Spleen (tissue), 11 donors: ENCODE measurements at regions not wholly inside any gene's neighbourhood (a gene's known extent, or its start where the extent isn't known, plus 50 kb on each side); places are given as distances from the start of the nearest gene placed in this dataset.

Source experiments
- DNase-seq: peaks from one replicate; pipeline ENCODE4 v3.0.0-alpha.2; 2020
- H3K27ac ChIP-seq, 8 donors: fragments of 200-600 bp; sonication (generic) in 7 of 8; 1 replicate in 4 of 8; 2 replicates in 4 of 8; pipeline versions ENCODE4 v1.5.0 to v1.8.0; 2016 to 2021; ENCODE audit warnings: inconsistent platforms in 4 of 8, mild to moderate bottlenecking in 4 of 8, moderate library complexity in 1 of 8
- H3K27me3 ChIP-seq, 7 donors: fragments of 200-600 bp; sonication (generic) in 6 of 7; replicated peaks in 1 of 7; 1 replicate in 4 of 7; 2 replicates in 3 of 7; pipeline versions ENCODE4 v1.5.0 to v1.8.0; 2016 to 2021; ENCODE audit warnings: inconsistent platforms in 3 of 7, mild to moderate bottlenecking in 1 of 7
- H3K36me3 ChIP-seq, 6 donors: fragments of 200-600 bp; sonication (generic) in 5 of 6; 1 replicate in 4 of 6; 2 replicates in 2 of 6; pipeline versions ENCODE4 v1.5.0 to v1.8.0; 2016 to 2021; ENCODE audit warnings: inconsistent platforms in 2 of 6
- H3K4me1 ChIP-seq, 6 donors: fragments of 200-600 bp; sonication (generic) in 5 of 6; 1 replicate in 3 of 6; 2 replicates in 3 of 6; pipeline versions ENCODE4 v1.5.0 to v1.8.0; 2016 to 2021; ENCODE audit warnings: inconsistent platforms in 3 of 6
- H3K4me3 ChIP-seq, 8 donors: fragments of 200-600 bp; sonication (generic) in 7 of 8; 1 replicate in 4 of 8; 2 replicates in 4 of 8; pipeline versions ENCODE4 v1.5.0 to v1.8.0; 2016 to 2021; ENCODE audit warnings: inconsistent platforms in 4 of 8, mild to moderate bottlenecking in 4 of 8, moderate library complexity in 2 of 8
- H3K9me3 ChIP-seq, 8 donors: fragments of 200-600 bp; sonication (generic) in 7 of 8; 1 replicate in 4 of 8; 2 replicates in 4 of 8; pipeline versions ENCODE4 v1.5.0 to v1.8.0; 2016 to 2021; ENCODE audit warnings: inconsistent platforms in 4 of 8
- CTCF ChIP-seq, 11 experiments: fragments of 200-600 bp in 7 of 11; fragments of 450-650 bp in 4 of 11; sonication (generic) in 4 of 11; IDR thresholded peaks in 8 of 11; conservative IDR thresholded peaks in 3 of 11; 1 replicate in 7 of 11; 2 replicates in 4 of 11; pipeline versions ENCODE4 v1.4.0 to v1.8.0; 2016 to 2021; ENCODE audit warnings: antibody characterized with exemption in 11 of 11, inconsistent platforms in 4 of 11, mild to moderate bottlenecking in 1 of 11
- POLR2A ChIP-seq, 3 donors: fragments of 450-650 bp; IDR thresholded peaks; one replicate each; pipeline ENCODE4 v1.5.1; 2017; ENCODE audit warnings: antibody characterized with exemption in 3 of 3, mild to moderate bottlenecking in 1 of 3
- POLR2AphosphoS5 ChIP-seq, 3 donors: sonication (generic); formaldehyde crosslinking; IDR thresholded peaks; one replicate each; pipeline ENCODE4 v1.5.1; 2017; ENCODE audit warnings: antibody characterized with exemption in 3 of 3
- WGBS, 5 donors: extraction: QIAGEN DNeasy Blood & Tissue Kit in 3 of 5; methylation state at CpG; one replicate each; pipeline versions ENCODE4 v1.1.5 to v1.1.7; 2013 to 2018; 5-methylcytosine and 5-hydroxymethylcytosine counted together
- intact Hi-C: fragments of 100-400 bp; cut with DNase I; formaldehyde crosslinking; loops from one replicate; pipeline ENCODE4 v1.15.0; 2023; ENCODE audit warnings: low total_unique reads
- donor health status: healthy with polysubstance abuse.
- donor health status: DM: no; HTN: no; CAD: no; lungs with moderate emphysema.
- donor health status: DM: no; HTN: no; CAD: no.
- donor health status: Bipolar disorder and iron deficiency.
- donor health status: healthy.
- donor health status: DM: no; HTN: no; CAD: no.
- donor health status: DM: yes; HTN: yes; CAD: no.

- Histone ChIP-seq H3K4me1 (no peaks in the 10 kb centered on the region), H3K4me3 (no peak overlapping the region), H3K36me3 (no peaks in the 10 kb centered on the region), H3K9me3 (peaks cover 0 to 3% (median 0%) of the 10 kb centered on the region in 8 donors), H3K27ac (no peak overlapping the region), H3K27me3 (no peaks in the 10 kb centered on the region)
- intact Hi-C loops = no loop called here
- TF ChIP-seq POLR2AphosphoS5 (IDR thresholded peaks at IDR 0.05) (no peak), POLR2A (IDR thresholded peaks at IDR 0.05) (no peak), CTCF (IDR thresholded peaks at IDR 0.05 in 8 of 11, conservative IDR thresholded peaks at IDR 0.05 in 3 of 11) (no peak)
- no peak for DNase-seq
- WGBS, 5 donors = 48 to 66% (median 56%) methylated on average over 4 of the region's 4 CpGs
Measured at GRCh38 chr4:170391066-170391740, 301.4 kb upstream of the AADAT start.

GRCh38 chr4:170389411-170389810 lies 299.7 kb upstream of the AADAT start:
- H3K4me1 ChIP-seq = no peaks in the 10 kb centered on the region
- intact Hi-C loops = no loop called here
- H3K27me3 ChIP-seq = no peaks in the 10 kb centered on the region
- DNase-seq = no peak
- no peak overlapping the region for H3K4me3 ChIP-seq
- TF ChIP-seq POLR2A (IDR thresholded peaks at IDR 0.05) (no peak), CTCF (IDR thresholded peaks at IDR 0.05 in 8 of 11, conservative IDR thresholded peaks at IDR 0.05 in 3 of 11) (no peak), POLR2AphosphoS5 (IDR thresholded peaks at IDR 0.05) (no peak)
- H3K36me3 ChIP-seq = no peaks in the 10 kb centered on the region
- H3K27ac ChIP-seq = no peak overlapping the region
- WGBS, 5 donors = 46 to 53% (median 48%) methylated on average over 5 of the region's 5 CpGs
- H3K9me3 ChIP-seq = peaks cover 0 to 15% (median 11%) of the 10 kb centered on the region in 8 donors

- no peaks in the 10 kb centered on the region for H3K36me3 ChIP-seq
- 56 to 77% (median 67%) methylated on average over 1 of the region's 1 CpG for WGBS, 5 donors
- no peak for TF ChIP-seq POLR2AphosphoS5 (IDR thresholded peaks at IDR 0.05)
Measured at GRCh38 chr4:170388255-170388654, 298.5 kb upstream of the AADAT start.

GRCh38 chr4:170386971-170387370 lies 297.2 kb upstream of the AADAT start:
- no peak overlapping the region for H3K4me3 ChIP-seq
- H3K4me1 ChIP-seq = no peaks in the 10 kb centered on the region

More at GRCh38 chr4:170388255-170388654, 298.5 kb upstream of the AADAT start:
- H3K27ac ChIP-seq = no peak overlapping the region
- peaks cover 0 to 22% (median 15%) of the 10 kb centered on the region in 8 donors for H3K9me3 ChIP-seq
- intact Hi-C loops = no loop called here
- no peaks in the 10 kb centered on the region for H3K27me3 ChIP-seq
- no peak for DNase-seq
- no peaks in the 10 kb centered on the region for H3K4me1 ChIP-seq
- no peak overlapping the region for H3K4me3 ChIP-seq

More at GRCh38 chr4:170386971-170387370, 297.2 kb upstream of the AADAT start:
- H3K36me3 ChIP-seq = no peaks in the 10 kb centered on the region
- TF ChIP-seq CTCF (IDR thresholded peaks at IDR 0.05 in 8 of 11, conservative IDR thresholded peaks at IDR 0.05 in 3 of 11) (no peak), POLR2AphosphoS5 (IDR thresholded peaks at IDR 0.05) (no peak), POLR2A (IDR thresholded peaks at IDR 0.05) (no peak)
- no peak overlapping the region for H3K27ac ChIP-seq
- peaks cover 0 to 23% (median 15%) of the 10 kb centered on the region in 8 donors for H3K9me3 ChIP-seq
- no peaks in the 10 kb centered on the region for H3K27me3 ChIP-seq
- intact Hi-C loops = no loop called here
- DNase-seq = no peak
- WGBS, 5 donors = 74 to 91% (median 85%) methylated on average over 2 of the region's 2 CpGs
